ENCODE measurements at regions not wholly inside any gene's neighbourhood (a gene's known extent, or its start where the extent isn't known, plus 50 kb on each side); places are given as distances from the start of the nearest gene placed in this dataset.

DNA sequence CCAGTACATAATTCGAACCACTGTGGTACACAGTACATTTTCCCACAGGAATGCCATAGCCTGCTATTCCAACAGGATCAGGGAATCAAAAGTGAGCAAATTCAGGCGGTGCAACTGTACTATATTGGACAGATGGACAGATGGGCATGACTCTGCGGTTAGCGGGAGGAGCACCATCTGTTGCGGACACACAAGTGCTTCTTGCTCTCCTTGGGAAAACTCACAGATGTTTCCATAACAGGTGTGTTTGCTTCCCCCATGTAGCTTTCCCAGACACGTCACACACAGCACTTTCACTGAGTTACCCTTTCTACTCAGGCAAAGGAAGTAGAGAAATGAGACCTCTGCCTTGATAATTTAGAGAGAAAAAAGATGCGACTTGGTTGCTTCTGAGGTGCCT lies 325.1 kb upstream of the THBS1 start:
- TF ChIP-seq GATA3 (IDR thresholded peaks at IDR 0.05; ENCODE audit: low read depth, low read length), result no peak
- TF ChIP-seq GATA2 (IDR thresholded peaks at IDR 0.05; ENCODE audit: low read depth, low read length), result no peak

Data from SH-SY5Y (cell line).